Astrocyte (in vitro differentiated cells and primary cell): ENCODE measurements at regions not wholly inside any gene's neighbourhood (a gene's known extent, or its start where the extent isn't known, plus 50 kb on each side); places are given as distances from the start of the nearest gene placed in this dataset.

Experiments used
- DNase-seq: peaks from one replicate; pipeline ENCODE4 v3.0.0-alpha.2; 2010; ENCODE audit warnings: low read depth
- FAIRE-seq: peaks from 2 replicates; lab custom pipeline; 2011; peaks lifted over from hg19 to GRCh38; lab: Jason Lieb, UNC
- H2AFZ ChIP-seq: 2 replicates; pipeline ENCODE4 v1.6.0; 2012; ENCODE audit warnings: low read depth, low read length, inconsistent platforms
- H3K27ac ChIP-seq: 2 replicates; pipeline ENCODE4 v1.5.1; 2011; ENCODE audit warnings: low read depth, low read length, inconsistent platforms
- H3K27me3 ChIP-seq: 2 replicates; pipeline ENCODE4 v1.6.0; 2011; ENCODE audit warnings: low read length, inconsistent platforms; ENCODE audit not compliant: insufficient read depth
- H3K36me3 ChIP-seq: 2 replicates; pipeline ENCODE4 v1.5.1; 2011; ENCODE audit warnings: low read length, inconsistent platforms; ENCODE audit not compliant: insufficient read depth
- H3K4me1 ChIP-seq: 2 replicates; pipeline ENCODE4 v1.5.1; 2011; ENCODE audit warnings: low read length, inconsistent platforms; ENCODE audit not compliant: insufficient read depth
- H3K4me2 ChIP-seq: 2 replicates; pipeline ENCODE4 v1.6.0; 2012; ENCODE audit warnings: low read length, inconsistent platforms
- H3K4me3 ChIP-seq: 2 replicates; pipeline ENCODE4 v1.5.1; 2011; ENCODE audit warnings: low read depth, mild to moderate bottlenecking, low read length, inconsistent platforms; ENCODE audit not compliant: insufficient read depth
- H3K79me2 ChIP-seq: 2 replicates; pipeline ENCODE4 v1.6.0; 2012; ENCODE audit warnings: mild to moderate bottlenecking, low read length, inconsistent platforms; ENCODE audit not compliant: insufficient read depth
- H3K9ac ChIP-seq: 2 replicates; pipeline ENCODE4 v1.6.0; 2012; ENCODE audit warnings: mild to moderate bottlenecking, low read length, inconsistent platforms
- H3K9me3 ChIP-seq: 2 replicates; pipeline ENCODE4 v1.5.1; 2012; ENCODE audit warnings: low read depth, mild to moderate bottlenecking, low read length, inconsistent platforms; ENCODE audit not compliant: insufficient read depth
- H4K20me1 ChIP-seq: 2 replicates; pipeline ENCODE4 v1.6.0; 2012; ENCODE audit warnings: low read length, inconsistent platforms; ENCODE audit not compliant: insufficient read depth
- H3K27ac Mint-ChIP-seq: one replicate; pipeline ENCODE4 v1.8.0; 2021; ENCODE audit warnings: mild to moderate bottlenecking, mixed read lengths; ENCODE audit not compliant: unreplicated experiment
- H3K27me3 Mint-ChIP-seq: one replicate; pipeline ENCODE4 v1.8.0; 2021; ENCODE audit warnings: low read depth, mixed read lengths; ENCODE audit not compliant: unreplicated experiment
- H3K36me3 Mint-ChIP-seq: one replicate; pipeline ENCODE4 v1.8.0; 2021; ENCODE audit warnings: low read depth, mixed read lengths; ENCODE audit not compliant: unreplicated experiment
- H3K4me1 Mint-ChIP-seq: one replicate; pipeline ENCODE4 v1.8.0; 2021; ENCODE audit warnings: low read depth, mixed read lengths; ENCODE audit not compliant: unreplicated experiment
- H3K4me3 Mint-ChIP-seq: one replicate; pipeline ENCODE4 v1.8.0; 2021; ENCODE audit warnings: mild to moderate bottlenecking, moderate library complexity, mixed read lengths; ENCODE audit not compliant: unreplicated experiment
- H3K9me3 Mint-ChIP-seq: one replicate; pipeline ENCODE4 v1.8.0; 2021; ENCODE audit warnings: mild to moderate bottlenecking, mixed read lengths; ENCODE audit not compliant: unreplicated experiment
- EZH2 ChIP-seq: IDR thresholded peaks from 2 replicates; pipeline ENCODE4 v1.6.1; 2012; ENCODE audit warnings: mild to moderate bottlenecking, low read length, inconsistent platforms; ENCODE audit not compliant: insufficient read depth
- TF ChIP-seq, protein P1 (sequence below): IDR thresholded peaks from 2 replicates; pipeline ENCODE4 v1.5.1; 2011; ENCODE audit warnings: low read depth, mild to moderate bottlenecking, inconsistent platforms, low read length, moderate library complexity; ENCODE audit not compliant: insufficient read depth

- no peak for FAIRE-seq
- Histone ChIP-seq H3K4me3 (no peak overlapping the region), H3K27me3 (no peaks in the 10 kb centered on the region), H3K4me1 (no peaks in the 10 kb centered on the region), H4K20me1 (no peaks in the 10 kb centered on the region), H2AFZ (no peak overlapping the region), H3K79me2 (no peaks in the 10 kb centered on the region), H3K9me3 (no peaks in the 10 kb centered on the region), H3K27ac (no peak overlapping the region), H3K9ac (no peak overlapping the region), H3K4me2 (no peak overlapping the region), H3K36me3 (no peaks in the 10 kb centered on the region)
- Mint-ChIP-seq H3K4me1 (peaks cover 5% of the 10 kb centered on the region), H3K27me3 (no peaks in the 10 kb centered on the region), H3K4me3 (no peak overlapping the region), H3K9me3 (no peaks in the 10 kb centered on the region), H3K36me3 (no peaks in the 10 kb centered on the region), H3K27ac (no peak overlapping the region)
- TF ChIP-seq EZH2 = no peak
- TF ChIP-seq, protein P1, sequence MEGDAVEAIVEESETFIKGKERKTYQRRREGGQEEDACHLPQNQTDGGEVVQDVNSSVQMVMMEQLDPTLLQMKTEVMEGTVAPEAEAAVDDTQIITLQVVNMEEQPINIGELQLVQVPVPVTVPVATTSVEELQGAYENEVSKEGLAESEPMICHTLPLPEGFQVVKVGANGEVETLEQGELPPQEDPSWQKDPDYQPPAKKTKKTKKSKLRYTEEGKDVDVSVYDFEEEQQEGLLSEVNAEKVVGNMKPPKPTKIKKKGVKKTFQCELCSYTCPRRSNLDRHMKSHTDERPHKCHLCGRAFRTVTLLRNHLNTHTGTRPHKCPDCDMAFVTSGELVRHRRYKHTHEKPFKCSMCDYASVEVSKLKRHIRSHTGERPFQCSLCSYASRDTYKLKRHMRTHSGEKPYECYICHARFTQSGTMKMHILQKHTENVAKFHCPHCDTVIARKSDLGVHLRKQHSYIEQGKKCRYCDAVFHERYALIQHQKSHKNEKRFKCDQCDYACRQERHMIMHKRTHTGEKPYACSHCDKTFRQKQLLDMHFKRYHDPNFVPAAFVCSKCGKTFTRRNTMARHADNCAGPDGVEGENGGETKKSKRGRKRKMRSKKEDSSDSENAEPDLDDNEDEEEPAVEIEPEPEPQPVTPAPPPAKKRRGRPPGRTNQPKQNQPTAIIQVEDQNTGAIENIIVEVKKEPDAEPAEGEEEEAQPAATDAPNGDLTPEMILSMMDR = no peak
- DNase-seq = no peak
These were observed 91.3 kb upstream of the SMIM30 start for GRCh38 chr7:113209449-113210203.

DNA sequence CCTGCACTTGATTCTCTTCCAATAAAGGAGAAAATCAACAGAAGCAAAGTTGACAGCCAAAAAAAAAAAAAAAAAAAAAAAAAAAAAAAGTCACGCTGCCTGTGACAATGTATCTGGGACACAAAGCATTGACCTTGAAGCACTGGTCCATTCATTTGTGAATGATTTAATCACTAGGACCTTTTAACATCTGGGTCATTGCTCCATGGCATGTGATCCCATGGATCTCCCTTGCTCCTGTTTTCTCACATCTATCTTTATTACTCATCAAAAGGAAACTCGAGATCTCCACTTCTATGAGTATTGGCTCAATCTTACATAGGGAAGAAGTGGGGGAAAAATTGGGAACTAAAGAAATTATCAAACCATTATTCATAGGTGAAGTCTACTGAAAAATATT, 89.6 kb upstream of the SMIM30 start:
- Mint-ChIP-seq H3K9me3 (no peaks in the 10 kb centered on the region), H3K4me1 (peaks cover 5% of the 10 kb centered on the region), H3K4me3 (no peak overlapping the region), H3K27ac (no peak overlapping the region), H3K36me3 (no peaks in the 10 kb centered on the region), H3K27me3 (peaks cover 5% of the 10 kb centered on the region)
- no peak overlapping the region for H3K27ac ChIP-seq
- H3K9ac ChIP-seq = no peak overlapping the region
- FAIRE-seq = no peak
- no peaks in the 10 kb centered on the region for H4K20me1 ChIP-seq
- TF ChIP-seq, protein P1 = no peak
- no peak for TF ChIP-seq EZH2
- H3K79me2 ChIP-seq = no peaks in the 10 kb centered on the region
- H3K4me1 ChIP-seq = no peaks in the 10 kb centered on the region
- no peak overlapping the region for H2AFZ ChIP-seq
- no peaks in the 10 kb centered on the region for H3K27me3 ChIP-seq
- no peaks in the 10 kb centered on the region for H3K9me3 ChIP-seq
- H3K4me3 ChIP-seq = no peak overlapping the region
- H3K36me3 ChIP-seq = no peaks in the 10 kb centered on the region
- H3K4me2 ChIP-seq = no peak overlapping the region
- no peak for DNase-seq

GRCh38 chr7:113207441-113207840, 89.1 kb upstream of the SMIM30 start:
- TF ChIP-seq, protein P1 = no peak
- Histone ChIP-seq H3K4me2 (no peak overlapping the region), H3K79me2 (no peaks in the 10 kb centered on the region), H2AFZ (no peak overlapping the region), H3K27ac (no peak overlapping the region), H3K4me3 (no peak overlapping the region), H3K27me3 (no peaks in the 10 kb centered on the region), H3K4me1 (no peaks in the 10 kb centered on the region), H4K20me1 (no peaks in the 10 kb centered on the region), H3K9ac (no peak overlapping the region), H3K36me3 (no peaks in the 10 kb centered on the region), H3K9me3 (no peaks in the 10 kb centered on the region)
- H3K27me3 Mint-ChIP-seq = peaks cover 5% of the 10 kb centered on the region
- no peaks in the 10 kb centered on the region for H3K9me3 Mint-ChIP-seq
- no peak overlapping the region for H3K4me3 Mint-ChIP-seq
- H3K4me1 Mint-ChIP-seq = peaks cover 5% of the 10 kb centered on the region
- no peak for FAIRE-seq
- no peak overlapping the region for H3K27ac Mint-ChIP-seq
- DNase-seq = no peak
- H3K36me3 Mint-ChIP-seq = no peaks in the 10 kb centered on the region
